Right lobe of liver (tissue), 4 donors: ENCODE measurements at regions not wholly inside any gene's neighbourhood (a gene's known extent, or its start where the extent isn't known, plus 50 kb on each side); places are given as distances from the start of the nearest gene placed in this dataset.

Source experiments
- POLR2A ChIP-seq: fragments of 450-650 bp; IDR thresholded peaks from one replicate; pipeline ENCODE4 v1.6.1; 2017; ENCODE audit warnings: antibody characterized with exemption, mild to moderate bottlenecking
- TF ChIP-seq, protein P1 (sequence below), 4 donors: fragments of 200-600 bp in 3 of 4; fragments of 450-650 bp in 1 of 4; IDR thresholded peaks; one replicate each; pipeline versions ENCODE4 v1.5.1 to v1.8.0; 2016 to 2022; ENCODE audit warnings: antibody characterized with exemption in 4 of 4, mild to moderate bottlenecking in 2 of 4
- donor health status: DM: no; HTN: no; CAD: no.
- donor health status: DM: no; HTN: no; CAD: no.
- donor health status: DM: no; HTN: yes; CAD: no.

DNA sequence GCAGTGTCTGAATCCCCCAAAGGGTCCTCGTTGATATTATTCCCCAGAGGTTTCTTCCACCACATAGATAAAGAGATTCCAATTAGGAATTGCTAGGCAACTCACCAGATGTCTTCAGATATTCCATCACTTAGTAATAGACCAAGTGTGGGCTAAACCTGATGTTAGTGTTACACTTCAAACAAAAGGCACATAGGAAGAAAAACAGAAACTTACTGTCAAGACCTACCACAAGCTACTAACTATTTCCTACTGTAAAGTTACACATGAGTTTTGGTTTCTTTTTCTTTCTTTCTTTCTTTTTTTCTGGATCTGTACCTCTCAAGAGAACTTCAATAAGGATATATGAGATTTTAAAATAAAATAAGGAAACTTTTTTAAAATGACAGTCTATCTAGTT is 879.1 kb upstream of the NEGR1 start:
- TF ChIP-seq, protein P1, sequence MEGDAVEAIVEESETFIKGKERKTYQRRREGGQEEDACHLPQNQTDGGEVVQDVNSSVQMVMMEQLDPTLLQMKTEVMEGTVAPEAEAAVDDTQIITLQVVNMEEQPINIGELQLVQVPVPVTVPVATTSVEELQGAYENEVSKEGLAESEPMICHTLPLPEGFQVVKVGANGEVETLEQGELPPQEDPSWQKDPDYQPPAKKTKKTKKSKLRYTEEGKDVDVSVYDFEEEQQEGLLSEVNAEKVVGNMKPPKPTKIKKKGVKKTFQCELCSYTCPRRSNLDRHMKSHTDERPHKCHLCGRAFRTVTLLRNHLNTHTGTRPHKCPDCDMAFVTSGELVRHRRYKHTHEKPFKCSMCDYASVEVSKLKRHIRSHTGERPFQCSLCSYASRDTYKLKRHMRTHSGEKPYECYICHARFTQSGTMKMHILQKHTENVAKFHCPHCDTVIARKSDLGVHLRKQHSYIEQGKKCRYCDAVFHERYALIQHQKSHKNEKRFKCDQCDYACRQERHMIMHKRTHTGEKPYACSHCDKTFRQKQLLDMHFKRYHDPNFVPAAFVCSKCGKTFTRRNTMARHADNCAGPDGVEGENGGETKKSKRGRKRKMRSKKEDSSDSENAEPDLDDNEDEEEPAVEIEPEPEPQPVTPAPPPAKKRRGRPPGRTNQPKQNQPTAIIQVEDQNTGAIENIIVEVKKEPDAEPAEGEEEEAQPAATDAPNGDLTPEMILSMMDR (IDR thresholded peaks at IDR 0.05): no peak
- TF ChIP-seq POLR2A: no peak
